C4-2B (cell line): ENCODE measurements at regions not wholly inside any gene's neighbourhood (a gene's known extent, or its start where the extent isn't known, plus 50 kb on each side); places are given as distances from the start of the nearest gene placed in this dataset.
"Not testable (repeated sequence)": the region's sequence is repeated elsewhere in the genome, so short reads cannot be mapped to it uniquely, and the experiment has no call there.

Source experiments
- H3K27ac ChIP-seq: fragments of 450-650 bp; 2 replicates; pipeline ENCODE4 v1.5.1; 2017
- ZFX ChIP-seq: fragments of 450-650 bp; IDR thresholded peaks from 2 replicates; pipeline ENCODE4 v1.6.1; 2017
- TF ChIP-seq, protein P1 (sequence below): fragments of 450-650 bp; conservative IDR thresholded peaks from 2 replicates; pipeline ENCODE4 v1.5.1; 2017; ENCODE audit warnings: mild to moderate bottlenecking

GRCh38 chr18:8519102-8519501 lies 90.1 kb upstream of the RAB12 start:
- TF ChIP-seq ZFX = no peak
- TF ChIP-seq, protein P1, sequence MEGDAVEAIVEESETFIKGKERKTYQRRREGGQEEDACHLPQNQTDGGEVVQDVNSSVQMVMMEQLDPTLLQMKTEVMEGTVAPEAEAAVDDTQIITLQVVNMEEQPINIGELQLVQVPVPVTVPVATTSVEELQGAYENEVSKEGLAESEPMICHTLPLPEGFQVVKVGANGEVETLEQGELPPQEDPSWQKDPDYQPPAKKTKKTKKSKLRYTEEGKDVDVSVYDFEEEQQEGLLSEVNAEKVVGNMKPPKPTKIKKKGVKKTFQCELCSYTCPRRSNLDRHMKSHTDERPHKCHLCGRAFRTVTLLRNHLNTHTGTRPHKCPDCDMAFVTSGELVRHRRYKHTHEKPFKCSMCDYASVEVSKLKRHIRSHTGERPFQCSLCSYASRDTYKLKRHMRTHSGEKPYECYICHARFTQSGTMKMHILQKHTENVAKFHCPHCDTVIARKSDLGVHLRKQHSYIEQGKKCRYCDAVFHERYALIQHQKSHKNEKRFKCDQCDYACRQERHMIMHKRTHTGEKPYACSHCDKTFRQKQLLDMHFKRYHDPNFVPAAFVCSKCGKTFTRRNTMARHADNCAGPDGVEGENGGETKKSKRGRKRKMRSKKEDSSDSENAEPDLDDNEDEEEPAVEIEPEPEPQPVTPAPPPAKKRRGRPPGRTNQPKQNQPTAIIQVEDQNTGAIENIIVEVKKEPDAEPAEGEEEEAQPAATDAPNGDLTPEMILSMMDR = no peak
- H3K27ac ChIP-seq = no peak overlapping the region

- no peak overlapping the region for H3K27ac ChIP-seq
- TF ChIP-seq, protein P1 = no peak
- no peak for TF ChIP-seq ZFX
These were observed 89.0 kb upstream of the RAB12 start for GRCh38 chr18:8520266-8520665.

DNA sequence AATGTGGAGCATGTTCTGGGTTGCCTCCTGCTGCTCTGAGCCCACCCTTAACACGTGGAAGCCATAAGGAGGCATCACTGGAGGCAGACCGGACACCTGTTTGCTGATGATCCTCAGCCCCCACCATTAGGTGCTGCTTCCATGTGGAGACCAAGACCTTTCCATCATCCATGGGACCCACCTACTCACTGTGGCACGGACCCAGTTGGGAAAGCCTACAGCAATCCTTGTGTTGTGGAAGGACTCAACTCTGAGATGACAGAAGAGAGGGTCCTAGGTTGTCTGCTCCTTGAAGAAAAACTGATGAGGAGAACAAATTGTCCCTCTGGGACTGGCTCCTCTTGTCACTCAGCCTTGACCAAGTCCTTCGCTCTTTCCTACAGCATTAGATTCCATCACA lies 86.5 kb upstream of the RAB12 start:
- TF ChIP-seq, protein P1 = no peak
- TF ChIP-seq ZFX = no peak
- no peak overlapping the region for H3K27ac ChIP-seq

GRCh38 chr18:8525692-8526091 lies 83.5 kb upstream of the RAB12 start:
- TF ChIP-seq, protein P1 = peak; percentile 37
- TF ChIP-seq ZFX = no peak
- H3K27ac ChIP-seq = no peak overlapping the region

DNA sequence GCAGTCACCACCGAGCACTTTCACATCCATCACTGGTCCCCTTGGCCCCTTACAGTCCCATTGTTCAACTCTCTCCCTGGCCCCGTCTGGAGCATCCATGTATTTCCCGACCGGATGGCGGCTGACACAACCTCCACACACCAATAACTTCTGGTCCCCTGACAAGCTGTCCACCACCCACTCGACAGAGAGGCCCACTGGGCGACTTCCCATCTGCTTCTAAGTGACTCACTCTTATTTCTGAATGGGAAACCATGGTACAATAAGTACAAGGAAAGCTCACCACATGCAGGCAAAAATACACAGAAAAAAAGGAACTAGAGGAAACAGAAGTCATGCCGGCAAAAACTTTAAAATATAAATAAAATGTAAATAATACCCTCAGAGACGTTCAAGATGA lies 82.9 kb upstream of the RAB12 start:
- TF ChIP-seq, protein P1 = no peak
- no peak for TF ChIP-seq ZFX
- H3K27ac ChIP-seq = no peak overlapping the region

DNA sequence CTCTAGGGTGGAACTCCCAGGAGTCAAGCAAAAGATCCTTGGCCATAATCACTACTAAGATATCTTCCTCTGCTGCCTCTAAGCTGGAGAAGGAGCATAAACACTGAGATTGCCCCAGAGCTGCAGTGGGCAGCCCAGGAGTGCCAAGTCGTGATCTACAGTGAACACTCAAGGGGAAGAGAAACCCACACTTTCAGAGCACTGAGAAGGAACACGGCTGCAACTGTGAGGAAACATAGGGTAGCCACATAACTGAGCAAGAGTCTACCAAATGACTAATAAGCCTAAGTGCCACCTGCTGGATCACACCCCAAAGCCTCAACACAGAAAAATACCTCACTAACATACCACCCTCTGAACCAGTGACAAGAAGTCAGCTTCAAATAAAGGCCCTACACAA lies 79.6 kb upstream of the RAB12 start:
- no peak for TF ChIP-seq ZFX
- TF ChIP-seq, protein P1 = no peak
- no peak overlapping the region for H3K27ac ChIP-seq

- H3K27ac ChIP-seq = not testable (repeated sequence)
These were observed 78.2 kb upstream of the RAB12 start for GRCh38 chr18:8531084-8531483.

DNA sequence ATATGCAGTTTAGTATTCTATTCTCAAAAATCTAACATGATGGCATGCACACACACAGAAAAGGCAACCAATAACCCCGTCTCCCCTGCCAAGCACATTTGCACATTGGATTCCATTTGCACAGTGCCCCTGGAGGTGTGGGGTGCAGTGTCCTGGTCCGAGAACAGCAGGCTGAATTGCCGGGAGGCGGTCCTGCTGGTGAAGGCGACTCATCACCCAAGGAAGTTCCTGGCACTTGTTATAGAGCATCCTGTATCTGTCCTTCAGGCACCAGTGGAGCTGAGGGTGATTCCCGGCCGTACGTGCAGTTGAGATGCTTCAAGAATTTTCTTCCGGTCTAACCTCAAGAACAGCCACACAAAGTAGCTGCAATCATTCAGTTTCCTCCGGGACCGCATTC lies 73.0 kb upstream of the RAB12 start:
- TF ChIP-seq, protein P1 = no peak
- no peak overlapping the region for H3K27ac ChIP-seq
